Uterus (tissue), 2 donors: ENCODE measurements at regions not wholly inside any gene's neighbourhood (a gene's known extent, or its start where the extent isn't known, plus 50 kb on each side); places are given as distances from the start of the nearest gene placed in this dataset.

Experiments
- POLR2A ChIP-seq, 2 donors: fragments of 450-650 bp; IDR thresholded peaks; one replicate each; pipeline ENCODE4 v1.6.1; 2016; ENCODE audit warnings: antibody characterized with exemption in 2 of 2, mild to moderate bottlenecking in 1 of 2, moderate library complexity in 1 of 2
- TF ChIP-seq, protein P1 (sequence below), 4 experiments: fragments of 200-600 bp in 2 of 4; fragments of 450-650 bp in 2 of 4; sonication (generic) in 2 of 4; IDR thresholded peaks; one replicate each; pipeline ENCODE4 v1.5.1; 2016 to 2019; ENCODE audit warnings: antibody characterized with exemption in 4 of 4, mild to moderate bottlenecking in 2 of 4, moderate library complexity in 1 of 4

DNA sequence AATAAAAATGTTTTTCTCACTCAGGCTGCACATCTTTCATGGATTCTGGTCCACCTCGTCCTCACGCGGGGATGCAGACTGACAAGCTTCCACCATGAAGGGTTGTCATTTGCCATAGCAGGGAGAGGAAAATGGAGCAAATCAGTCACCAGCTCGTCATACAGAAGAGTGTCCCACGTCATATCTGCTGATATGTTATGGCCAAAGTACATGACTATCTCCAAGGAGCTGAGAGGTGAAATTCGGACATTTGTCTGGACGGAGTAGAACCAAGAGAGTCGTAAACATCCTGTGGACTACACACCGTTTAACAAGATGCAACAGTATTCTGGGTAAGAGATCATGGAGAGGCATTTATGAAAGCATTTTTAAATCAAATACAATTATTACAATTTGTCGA lies 75.3 kb upstream of the MYOCD start:
- TF ChIP-seq, protein P1, sequence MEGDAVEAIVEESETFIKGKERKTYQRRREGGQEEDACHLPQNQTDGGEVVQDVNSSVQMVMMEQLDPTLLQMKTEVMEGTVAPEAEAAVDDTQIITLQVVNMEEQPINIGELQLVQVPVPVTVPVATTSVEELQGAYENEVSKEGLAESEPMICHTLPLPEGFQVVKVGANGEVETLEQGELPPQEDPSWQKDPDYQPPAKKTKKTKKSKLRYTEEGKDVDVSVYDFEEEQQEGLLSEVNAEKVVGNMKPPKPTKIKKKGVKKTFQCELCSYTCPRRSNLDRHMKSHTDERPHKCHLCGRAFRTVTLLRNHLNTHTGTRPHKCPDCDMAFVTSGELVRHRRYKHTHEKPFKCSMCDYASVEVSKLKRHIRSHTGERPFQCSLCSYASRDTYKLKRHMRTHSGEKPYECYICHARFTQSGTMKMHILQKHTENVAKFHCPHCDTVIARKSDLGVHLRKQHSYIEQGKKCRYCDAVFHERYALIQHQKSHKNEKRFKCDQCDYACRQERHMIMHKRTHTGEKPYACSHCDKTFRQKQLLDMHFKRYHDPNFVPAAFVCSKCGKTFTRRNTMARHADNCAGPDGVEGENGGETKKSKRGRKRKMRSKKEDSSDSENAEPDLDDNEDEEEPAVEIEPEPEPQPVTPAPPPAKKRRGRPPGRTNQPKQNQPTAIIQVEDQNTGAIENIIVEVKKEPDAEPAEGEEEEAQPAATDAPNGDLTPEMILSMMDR (IDR thresholded peaks at IDR 0.05) = no peak
- TF ChIP-seq POLR2A (IDR thresholded peaks at IDR 0.05) = no peak
